ENCODE measurements at regions not wholly inside any gene's neighbourhood (a gene's known extent, or its start where the extent isn't known, plus 50 kb on each side); places are given as distances from the start of the nearest gene placed in this dataset.

- TF ChIP-seq CTCF (IDR thresholded peaks at IDR 0.05) (no peak), POLR2A (IDR thresholded peaks at IDR 0.05) (no peak)
- H3K4me1 ChIP-seq = no peaks in the 10 kb centered on the region
- intact Hi-C loops (cut with DNase I) = no loop called here
- no peak overlapping the region for H3K27ac ChIP-seq
- H3K27me3 ChIP-seq = no peaks in the 10 kb centered on the region
- 80 to 83% methylated on average over 3 of the region's 3 CpGs for WGBS, 2 donors
- no peak for DNase-seq
- no peaks in the 10 kb centered on the region for H3K36me3 ChIP-seq
- no peak overlapping the region for H3K4me3 ChIP-seq (replicated peaks in 1 of 3)
- H3K9me3 ChIP-seq = no peaks in the 10 kb centered on the region
Observed at GRCh38 chr6:22966691-22967422, 397.5 kb downstream of the HDGFL1 start.

- no peak for DNase-seq
- WGBS, 2 donors = 86 to 87% methylated on average over 1 of the region's 1 CpG
- H3K4me1 ChIP-seq = no peaks in the 10 kb centered on the region
- no peaks in the 10 kb centered on the region for H3K27me3 ChIP-seq
- no peaks in the 10 kb centered on the region for H3K36me3 ChIP-seq
- no peak overlapping the region for H3K4me3 ChIP-seq (replicated peaks in 1 of 3)
- H3K27ac ChIP-seq = no peak overlapping the region
- intact Hi-C loops (cut with DNase I) = no loop called here
- H3K9me3 ChIP-seq = no peaks in the 10 kb centered on the region
- TF ChIP-seq POLR2A (IDR thresholded peaks at IDR 0.05) (no peak), CTCF (IDR thresholded peaks at IDR 0.05) (no peak)
Observed at GRCh38 chr6:22970004-22970403, 400.6 kb downstream of the HDGFL1 start.

DNA sequence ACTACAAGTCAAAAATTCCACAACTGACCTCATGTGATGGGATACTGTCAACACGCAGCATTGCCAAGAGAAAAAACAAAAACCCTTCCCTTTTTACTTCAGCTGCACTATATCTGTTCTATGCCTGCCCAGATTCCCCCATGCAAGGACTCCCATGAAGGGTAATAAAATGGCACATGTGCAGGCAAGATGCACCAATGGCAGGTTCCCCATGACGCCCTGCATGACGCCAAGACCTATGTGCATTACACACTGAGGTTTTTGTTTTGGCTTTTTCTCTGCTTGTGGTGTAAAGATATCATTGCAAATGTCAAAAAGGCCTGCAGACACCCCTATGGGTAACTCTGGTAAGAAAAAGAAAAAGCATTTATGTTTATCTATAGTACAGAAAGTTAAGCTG is 403.4 kb downstream of the HDGFL1 start:
- no peaks in the 10 kb centered on the region for H3K27me3 ChIP-seq
- intact Hi-C loops (cut with DNase I) = no loop called here
- no peak for DNase-seq
- no peak overlapping the region for H3K4me3 ChIP-seq (replicated peaks in 1 of 3)
- WGBS, 2 donors = 96 to 97% methylated on average over 3 of the region's 3 CpGs
- no peaks in the 10 kb centered on the region for H3K9me3 ChIP-seq
- no peak for TF ChIP-seq CTCF (IDR thresholded peaks at IDR 0.05)
- no peak for TF ChIP-seq POLR2A (IDR thresholded peaks at IDR 0.05)
- H3K4me1 ChIP-seq = no peaks in the 10 kb centered on the region
- no peak overlapping the region for H3K27ac ChIP-seq
- no peaks in the 10 kb centered on the region for H3K36me3 ChIP-seq

DNA sequence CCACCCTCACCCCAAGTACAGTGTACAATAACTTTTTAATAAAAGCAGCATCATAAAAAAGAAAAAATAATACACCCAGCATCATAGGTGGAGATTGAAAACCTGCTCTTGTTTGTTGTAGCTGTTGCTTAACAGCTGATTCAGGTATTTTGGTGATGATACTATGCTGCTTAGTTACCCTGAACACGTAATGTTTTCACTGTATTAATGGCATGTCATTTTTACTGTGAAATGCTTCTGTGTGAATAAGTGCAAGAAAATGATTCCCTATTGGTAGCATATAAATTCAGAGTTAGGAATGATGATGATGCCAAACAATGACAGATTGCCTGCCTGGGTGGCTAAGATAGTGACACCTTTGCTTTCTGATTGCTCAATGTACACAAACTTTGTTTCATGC is 405.7 kb downstream of the HDGFL1 start:
- intact Hi-C loops (cut with DNase I) = no loop called here
- Histone ChIP-seq H3K36me3 (no peaks in the 10 kb centered on the region), H3K9me3 (no peaks in the 10 kb centered on the region), H3K27me3 (no peaks in the 10 kb centered on the region), H3K4me3 (replicated peaks in 1 of 3) (no peak overlapping the region), H3K4me1 (no peaks in the 10 kb centered on the region), H3K27ac (no peak overlapping the region)
- TF ChIP-seq CTCF (IDR thresholded peaks at IDR 0.05) (no peak), POLR2A (IDR thresholded peaks at IDR 0.05) (no peak)
- 46 to 87% methylated on average over 1 of the region's 1 CpG for WGBS, 2 donors
- no peak for DNase-seq

DNA sequence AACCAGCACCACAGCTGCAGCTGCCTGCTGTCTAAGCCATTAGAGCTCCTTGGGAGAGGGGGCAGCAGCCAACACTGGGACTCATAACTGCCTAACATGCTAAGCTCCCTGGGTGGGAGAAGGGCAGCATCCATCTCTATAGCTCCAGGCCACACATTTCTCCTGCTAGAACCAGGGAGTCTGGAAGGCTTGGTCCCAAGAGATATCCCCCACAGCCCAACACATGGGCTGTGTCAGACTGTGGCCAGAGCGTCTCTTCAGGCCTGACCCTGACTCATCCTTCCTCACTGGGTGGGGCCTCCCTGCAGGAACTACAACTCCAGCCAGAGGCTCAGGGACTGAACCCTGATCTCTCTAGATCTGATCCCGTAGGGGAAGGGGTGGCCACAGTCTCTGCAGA is 411.1 kb downstream of the HDGFL1 start:
- no peaks in the 10 kb centered on the region for H3K27me3 ChIP-seq
- no peak overlapping the region for H3K27ac ChIP-seq
- WGBS, 2 donors = 80 to 85% methylated on average over 1 to 2 of the region's 2 CpGs
- TF ChIP-seq CTCF (IDR thresholded peaks at IDR 0.05) (no peak), POLR2A (IDR thresholded peaks at IDR 0.05) (no peak)
- H3K4me1 ChIP-seq = no peaks in the 10 kb centered on the region
- intact Hi-C loops (cut with DNase I) = no loop called here
- no peak overlapping the region for H3K4me3 ChIP-seq (replicated peaks in 1 of 3)
- H3K36me3 ChIP-seq = no peaks in the 10 kb centered on the region
- no peak for DNase-seq
- H3K9me3 ChIP-seq = no peaks in the 10 kb centered on the region

All from thyroid gland (tissue), 4 donors.